GM23248 (cell line): ENCODE measurements at regions not wholly inside any gene's neighbourhood (a gene's known extent, or its start where the extent isn't known, plus 50 kb on each side); places are given as distances from the start of the nearest gene placed in this dataset.

ENCODE experiments used
- EZH2 ChIP-seq: fragments of 200-600 bp; sonication (generic); IDR thresholded peaks from 2 replicates; pipeline ENCODE4 v1.6.1; 2018; ENCODE audit warnings: antibody characterized with exemption, mild to moderate bottlenecking; ENCODE audit not compliant: insufficient read depth, poor library complexity, severe bottlenecking
- EZH2phosphoT487 ChIP-seq: fragments of 200-600 bp; sonication (generic); IDR thresholded peaks from 2 replicates; pipeline ENCODE4 v1.6.1; 2018; ENCODE audit warnings: antibody characterized with exemption, moderate library complexity, mild to moderate bottlenecking, low read depth; ENCODE audit not compliant: insufficient read depth

- no peak for TF ChIP-seq EZH2phosphoT487
- TF ChIP-seq EZH2, result no peak
Measured at GRCh38 chr5:54844266-54844665, 141.1 kb downstream of the ESM1 start.
